NOMO-1 treated with DMSO at 0.1 percent for 48 hours (cell line): ENCODE measurements at regions not wholly inside any gene's neighbourhood (a gene's known extent, or its start where the extent isn't known, plus 50 kb on each side); places are given as distances from the start of the nearest gene placed in this dataset.
A peak's percentile ranks its signal among the peaks of the same experiment; 100 is the strongest.
"Not testable (repeated sequence)": the region's sequence is repeated elsewhere in the genome, so short reads cannot be mapped to it uniquely, and the experiment has no call there.

Source experiments
- DNase-seq: peaks from one replicate; lab custom pipeline; 2025; ENCODE audit not compliant: unreplicated experiment; lab: John Stamatoyannopoulos, UW

- DNase-seq: no peak
Observed at GRCh38 chr9:20240498-20240897, 381.8 kb downstream of the MLLT3 start.

GRCh38 chr9:20238921-20239320, 383.4 kb downstream of the MLLT3 start:
- DNase-seq: no peak

- no peak for DNase-seq
Observed at GRCh38 chr9:20237686-20238085, 384.6 kb downstream of the MLLT3 start.

GRCh38 chr9:20236676-20237075, 385.6 kb downstream of the MLLT3 start:
- no peak for DNase-seq

- DNase-seq: not testable (repeated sequence)
Observed at GRCh38 chr9:20235206-20235605, 387.1 kb downstream of the MLLT3 start.

GRCh38 chr9:20228096-20228495, 394.2 kb downstream of the MLLT3 start:
- peak; percentile 24 for DNase-seq

GRCh38 chr9:20227166-20227874, 395.0 kb downstream of the MLLT3 start:
- DNase-seq: no peak

- DNase-seq: no peak
Observed at GRCh38 chr9:20226345-20226744, 396.0 kb downstream of the MLLT3 start.

GRCh38 chr9:20225826-20226225, 396.5 kb downstream of the MLLT3 start:
- no peak for DNase-seq

GRCh38 chr9:20224756-20225155, 397.5 kb downstream of the MLLT3 start:
- DNase-seq: no peak

GRCh38 chr9:20220286-20220685, 402.0 kb downstream of the MLLT3 start:
- no peak for DNase-seq

- peak; percentile 7 for DNase-seq
Observed at GRCh38 chr9:20219437-20219836, 402.9 kb downstream of the MLLT3 start.

- no peak for DNase-seq
Observed at GRCh38 chr9:20217596-20217995, 404.7 kb downstream of the MLLT3 start.

GRCh38 chr9:20216438-20216837, 405.9 kb downstream of the MLLT3 start:
- DNase-seq: no peak

GRCh38 chr9:20215552-20215951, 406.7 kb downstream of the MLLT3 start:
- DNase-seq: no peak

- no peak for DNase-seq
Observed at GRCh38 chr9:20212806-20213205, 409.5 kb downstream of the MLLT3 start.

- no peak for DNase-seq
Observed at GRCh38 chr9:20209391-20210340, 412.6 kb downstream of the MLLT3 start.

- DNase-seq: no peak
Observed at GRCh38 chr9:20208961-20209371, 413.3 kb downstream of the MLLT3 start.

- no peak for DNase-seq
Observed at GRCh38 chr9:20208226-20208625, 414.1 kb downstream of the MLLT3 start.

GRCh38 chr9:20207176-20207575, 415.1 kb downstream of the MLLT3 start:
- DNase-seq: no peak

- DNase-seq: no peak
Observed at GRCh38 chr9:20205821-20206220, 416.5 kb downstream of the MLLT3 start.

GRCh38 chr9:20200991-20201431, 412.2 kb upstream of the SLC24A2 start:
- DNase-seq: no peak
